ENCODE measurements at regions not wholly inside any gene's neighbourhood (a gene's known extent, or its start where the extent isn't known, plus 50 kb on each side); places are given as distances from the start of the nearest gene placed in this dataset.

- TF ChIP-seq, protein P1, sequence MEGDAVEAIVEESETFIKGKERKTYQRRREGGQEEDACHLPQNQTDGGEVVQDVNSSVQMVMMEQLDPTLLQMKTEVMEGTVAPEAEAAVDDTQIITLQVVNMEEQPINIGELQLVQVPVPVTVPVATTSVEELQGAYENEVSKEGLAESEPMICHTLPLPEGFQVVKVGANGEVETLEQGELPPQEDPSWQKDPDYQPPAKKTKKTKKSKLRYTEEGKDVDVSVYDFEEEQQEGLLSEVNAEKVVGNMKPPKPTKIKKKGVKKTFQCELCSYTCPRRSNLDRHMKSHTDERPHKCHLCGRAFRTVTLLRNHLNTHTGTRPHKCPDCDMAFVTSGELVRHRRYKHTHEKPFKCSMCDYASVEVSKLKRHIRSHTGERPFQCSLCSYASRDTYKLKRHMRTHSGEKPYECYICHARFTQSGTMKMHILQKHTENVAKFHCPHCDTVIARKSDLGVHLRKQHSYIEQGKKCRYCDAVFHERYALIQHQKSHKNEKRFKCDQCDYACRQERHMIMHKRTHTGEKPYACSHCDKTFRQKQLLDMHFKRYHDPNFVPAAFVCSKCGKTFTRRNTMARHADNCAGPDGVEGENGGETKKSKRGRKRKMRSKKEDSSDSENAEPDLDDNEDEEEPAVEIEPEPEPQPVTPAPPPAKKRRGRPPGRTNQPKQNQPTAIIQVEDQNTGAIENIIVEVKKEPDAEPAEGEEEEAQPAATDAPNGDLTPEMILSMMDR (IDR thresholded peaks at IDR 0.05; ENCODE audit: insufficient read depth, low read length, poor library complexity, severe bottlenecking) = no peak
- TF ChIP-seq EZH2phosphoT487 (conservative IDR thresholded peaks at IDR 0.05; ENCODE audit: low read length) = no peak
These were observed 543.9 kb upstream of the LINC00305 start for GRCh38 chr18:64692826-64693225.

Data from SU-DHL-6 (cell line).